ENCODE measurements at regions not wholly inside any gene's neighbourhood (a gene's known extent, or its start where the extent isn't known, plus 50 kb on each side); places are given as distances from the start of the nearest gene placed in this dataset.

- Histone ChIP-seq H3K27ac (no peak overlapping the region), H3K27me3 (ENCODE audit: insufficient read depth in 3 of 3, low read length in 2 of 3) (no peaks in the 10 kb centered on the region), H3K9me3 (no peaks in the 10 kb centered on the region), H3K4me3 (no peak overlapping the region), H3K4me1 (no peaks in the 10 kb centered on the region), H3K36me3 (ENCODE audit: insufficient read depth in 1 of 2, low read depth in 1 of 2) (no peaks in the 10 kb centered on the region)
- no peak for DNase-seq
- no peak for ATAC-seq
- 83 to 96% (median 88%) methylated on average over 1 of the region's 1 CpG for WGBS, 3 donors
- TF ChIP-seq CTCF (IDR thresholded peaks at IDR 0.05), result no peak
- intact Hi-C loops (cut with DNase I), result no loop called here
These were observed 82.7 kb upstream of the SUCLG2 start for GRCh38 chr3:67737140-67737539.

- intact Hi-C loops (cut with DNase I), result no loop called here
- no peak for TF ChIP-seq CTCF (IDR thresholded peaks at IDR 0.05)
These were observed 79.0 kb upstream of the SUCLG2 start for GRCh38 chr3:67733269-67733950.

GRCh38 chr3:67724434-67724833 is 70.0 kb upstream of the SUCLG2 start:
- no peaks in the 10 kb centered on the region for H3K4me1 ChIP-seq
- no peak overlapping the region for H3K4me3 ChIP-seq
- DNase-seq, result no peak
- no peak for ATAC-seq
- intact Hi-C loops (cut with DNase I), result no loop called here
- no peaks in the 10 kb centered on the region for H3K9me3 ChIP-seq
- no peaks in the 10 kb centered on the region for H3K27me3 ChIP-seq (ENCODE audit: insufficient read depth in 3 of 3, low read length in 2 of 3)
- 82 to 91% (median 86%) methylated on average over 2 of the region's 2 CpGs for whole genome bisulfite sequencing, 3 donors
- no peaks in the 10 kb centered on the region for H3K36me3 ChIP-seq (ENCODE audit: insufficient read depth in 1 of 2, low read depth in 1 of 2)
- TF ChIP-seq CTCF (IDR thresholded peaks at IDR 0.05), result no peak
- H3K27ac ChIP-seq, result no peak overlapping the region

More at GRCh38 chr3:67733269-67733950, 79.0 kb upstream of the SUCLG2 start:
- H3K9me3 ChIP-seq, result no peaks in the 10 kb centered on the region
- H3K36me3 ChIP-seq (ENCODE audit: insufficient read depth in 1 of 2, low read depth in 1 of 2), result no peaks in the 10 kb centered on the region
- H3K27ac ChIP-seq, result no peak overlapping the region
- no peaks in the 10 kb centered on the region for H3K4me1 ChIP-seq
- no peak for DNase-seq
- H3K4me3 ChIP-seq, result no peak overlapping the region
- WGBS, 3 donors, result 76 to 85% (median 83%) methylated on average over 3 of the region's 3 CpGs
- no peaks in the 10 kb centered on the region for H3K27me3 ChIP-seq (ENCODE audit: insufficient read depth in 3 of 3, low read length in 2 of 3)
- ATAC-seq, result no peak

- H3K4me1 ChIP-seq, result no peaks in the 10 kb centered on the region
- no peak for TF ChIP-seq CTCF (IDR thresholded peaks at IDR 0.05)
- intact Hi-C loops (cut with DNase I), result no loop called here
- no peak overlapping the region for H3K4me3 ChIP-seq
- no peaks in the 10 kb centered on the region for H3K9me3 ChIP-seq
- 91 to 95% (median 93%) methylated on average over 1 of the region's 1 CpG for WGBS, 3 donors
- no peaks in the 10 kb centered on the region for H3K36me3 ChIP-seq (ENCODE audit: insufficient read depth in 1 of 2, low read depth in 1 of 2)
- H3K27me3 ChIP-seq (ENCODE audit: insufficient read depth in 3 of 3, low read length in 2 of 3), result no peaks in the 10 kb centered on the region
- DNase-seq (no peak), ATAC-seq (no peak)
- no peak overlapping the region for H3K27ac ChIP-seq
These were observed 69.5 kb upstream of the SUCLG2 start for GRCh38 chr3:67723863-67724262.

- Histone ChIP-seq H3K36me3 (ENCODE audit: insufficient read depth in 1 of 2, low read depth in 1 of 2) (no peaks in the 10 kb centered on the region), H3K9me3 (no peaks in the 10 kb centered on the region), H3K4me1 (no peaks in the 10 kb centered on the region), H3K27me3 (ENCODE audit: insufficient read depth in 3 of 3, low read length in 2 of 3) (no peaks in the 10 kb centered on the region), H3K27ac (no peak overlapping the region), H3K4me3 (no peak overlapping the region)
- ATAC-seq, result no peak
- intact Hi-C loops (cut with DNase I), result no loop called here
- DNase-seq, result no peak
- 92 to 97% (median 93%) methylated on average over 3 of the region's 3 CpGs for WGBS, 3 donors
- no peak for TF ChIP-seq CTCF (IDR thresholded peaks at IDR 0.05)
These were observed 64.9 kb upstream of the SUCLG2 start for GRCh38 chr3:67719333-67719732.
